ENCODE measurements at regions not wholly inside any gene's neighbourhood (a gene's known extent, or its start where the extent isn't known, plus 50 kb on each side); places are given as distances from the start of the nearest gene placed in this dataset.
A peak's percentile ranks its signal among the peaks of the same experiment; 100 is the strongest.

DNA sequence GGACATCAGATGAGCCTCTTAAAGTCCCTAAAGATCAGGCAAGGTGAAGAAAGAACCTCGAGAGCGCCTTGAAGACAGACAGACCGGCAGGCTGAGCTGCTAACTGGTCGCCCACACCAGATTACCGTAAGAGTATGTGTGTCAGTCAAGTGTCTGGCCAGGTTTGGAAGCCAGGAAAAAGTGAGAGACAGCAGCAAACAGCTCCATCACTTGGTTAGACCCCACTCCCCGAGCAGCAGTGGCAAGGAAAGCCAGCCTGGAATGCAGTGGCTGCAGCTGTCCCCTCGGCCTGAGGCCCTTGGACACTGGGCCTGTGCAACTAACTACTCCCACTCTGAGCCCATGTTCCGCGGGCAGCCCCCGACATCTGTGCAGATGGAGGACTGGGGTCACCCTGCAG is 214.1 kb downstream of the DIRAS2 start:
- no peaks in the 10 kb centered on the region for H4K20me1 ChIP-seq (replicated peaks; ENCODE audit: insufficient read depth)
- no peak overlapping the region for H2AFZ ChIP-seq
- peaks cover 10% of the 10 kb centered on the region for H3K4me1 ChIP-seq (ENCODE audit: insufficient read depth)
- H3K36me3 ChIP-seq (ENCODE audit: insufficient read depth) = no peaks in the 10 kb centered on the region
- Mint-ChIP-seq H3K27ac (no peak overlapping the region), H3K4me3 (no peak overlapping the region), H3K36me3 (ENCODE audit: low read depth) (no peaks in the 10 kb centered on the region), H3K27me3 (ENCODE audit: insufficient read depth, low read depth, poor library complexity) (peaks cover 2% of the 10 kb centered on the region), H3K4me1 (peaks cover 12% of the 10 kb centered on the region), H3K9me3 (no peaks in the 10 kb centered on the region)
- no peak for TF ChIP-seq CREB1 (CRISPR knock-in tag; IDR thresholded peaks at IDR 0.05; ENCODE audit: low read depth)
- H3K27me3 ChIP-seq (ENCODE audit: insufficient read depth) = no peaks in the 10 kb centered on the region
- H3F3A ChIP-seq (replicated peaks; ENCODE audit: low read depth) = no peaks in the 10 kb centered on the region
- no peak overlapping the region for H3K4me2 ChIP-seq
- ATAC-seq (no peak), DNase-seq (ENCODE audit: low spot score) (no peak)
- peaks cover 3% of the 10 kb centered on the region; the same call in 1 of the 2 replicates for H3K9me2 ChIP-seq (ENCODE audit: insufficient read depth)
- no peaks in the 10 kb centered on the region for H3K79me2 ChIP-seq (replicated peaks; ENCODE audit: insufficient read depth)
- H3K27ac ChIP-seq (ENCODE audit: low read depth) = no peak overlapping the region
- H3K4me3 ChIP-seq = no peak overlapping the region

DNA sequence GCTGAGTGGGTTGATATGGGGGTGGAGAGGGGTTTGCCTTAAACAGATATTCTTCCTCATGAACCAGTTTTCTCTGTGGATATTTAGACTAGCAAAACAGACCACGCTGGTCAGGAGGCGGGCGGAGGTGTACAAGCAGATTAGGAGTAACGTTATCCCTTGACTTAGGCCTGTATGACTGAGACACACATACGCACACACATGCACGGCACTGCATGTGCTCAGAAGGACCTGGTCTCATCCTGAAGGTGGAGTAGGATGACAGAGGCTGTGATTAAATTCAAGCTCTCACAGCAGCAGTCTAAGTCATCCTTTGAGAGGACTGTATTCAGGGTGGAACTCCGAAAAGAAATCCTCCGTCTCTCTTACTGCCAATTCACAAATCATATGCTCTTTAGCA is 209.7 kb downstream of the DIRAS2 start:
- Histone ChIP-seq H3K4me1 (ENCODE audit: insufficient read depth) (peaks cover 41% of the 10 kb centered on the region), H4K20me1 (replicated peaks; ENCODE audit: insufficient read depth) (no peaks in the 10 kb centered on the region), H3K36me3 (ENCODE audit: insufficient read depth) (no peaks in the 10 kb centered on the region), H3K4me2 (peak overlapping the region; percentile 68), H3K4me3 (peak overlapping the region; percentile 44), H3K9me2 (ENCODE audit: insufficient read depth) (no peaks in the 10 kb centered on the region), H3K79me2 (replicated peaks; ENCODE audit: insufficient read depth) (no peaks in the 10 kb centered on the region), H3F3A (replicated peaks; ENCODE audit: low read depth) (no peaks in the 10 kb centered on the region), H3K27me3 (ENCODE audit: insufficient read depth) (peaks cover 13% of the 10 kb centered on the region), H3K27ac (ENCODE audit: low read depth) (no peak overlapping the region; the same call in 1 of the 2 replicates), H2AFZ (no peak overlapping the region)
- Mint-ChIP-seq H3K36me3 (ENCODE audit: low read depth) (no peaks in the 10 kb centered on the region), H3K4me3 (peak overlapping the region; percentile 72), H3K27ac (no peak overlapping the region), H3K27me3 (ENCODE audit: insufficient read depth, low read depth, poor library complexity) (peaks cover 4% of the 10 kb centered on the region), H3K9me3 (no peaks in the 10 kb centered on the region), H3K4me1 (peaks cover 40% of the 10 kb centered on the region)
- DNase-seq (ENCODE audit: low spot score) (no peak), ATAC-seq (peak; percentile 31)
- TF ChIP-seq EZH2 (IDR thresholded peaks at IDR 0.05; ENCODE audit: low read depth, unreplicated experiment) (no peak), CREB1 (CRISPR knock-in tag; IDR thresholded peaks at IDR 0.05; ENCODE audit: low read depth) (no peak), POLR2AphosphoS5 (IDR thresholded peaks at IDR 0.05; ENCODE audit: low read depth) (no peak), STAT1 (IDR thresholded peaks at IDR 0.05; ENCODE audit: unreplicated experiment) (no peak), NANOG (IDR thresholded peaks at IDR 0.05; ENCODE audit: borderline replicate concordance) (no peak), ZNF331 (CRISPR knock-in tag; IDR thresholded peaks at IDR 0.05; ENCODE audit: low read depth) (no peak), EZH2phosphoT487 (IDR thresholded peaks at IDR 0.05; ENCODE audit: unreplicated experiment) (no peak), JUNB (IDR thresholded peaks at IDR 0.05; ENCODE audit: unreplicated experiment) (no peak)
- TF ChIP-seq, protein P1, sequence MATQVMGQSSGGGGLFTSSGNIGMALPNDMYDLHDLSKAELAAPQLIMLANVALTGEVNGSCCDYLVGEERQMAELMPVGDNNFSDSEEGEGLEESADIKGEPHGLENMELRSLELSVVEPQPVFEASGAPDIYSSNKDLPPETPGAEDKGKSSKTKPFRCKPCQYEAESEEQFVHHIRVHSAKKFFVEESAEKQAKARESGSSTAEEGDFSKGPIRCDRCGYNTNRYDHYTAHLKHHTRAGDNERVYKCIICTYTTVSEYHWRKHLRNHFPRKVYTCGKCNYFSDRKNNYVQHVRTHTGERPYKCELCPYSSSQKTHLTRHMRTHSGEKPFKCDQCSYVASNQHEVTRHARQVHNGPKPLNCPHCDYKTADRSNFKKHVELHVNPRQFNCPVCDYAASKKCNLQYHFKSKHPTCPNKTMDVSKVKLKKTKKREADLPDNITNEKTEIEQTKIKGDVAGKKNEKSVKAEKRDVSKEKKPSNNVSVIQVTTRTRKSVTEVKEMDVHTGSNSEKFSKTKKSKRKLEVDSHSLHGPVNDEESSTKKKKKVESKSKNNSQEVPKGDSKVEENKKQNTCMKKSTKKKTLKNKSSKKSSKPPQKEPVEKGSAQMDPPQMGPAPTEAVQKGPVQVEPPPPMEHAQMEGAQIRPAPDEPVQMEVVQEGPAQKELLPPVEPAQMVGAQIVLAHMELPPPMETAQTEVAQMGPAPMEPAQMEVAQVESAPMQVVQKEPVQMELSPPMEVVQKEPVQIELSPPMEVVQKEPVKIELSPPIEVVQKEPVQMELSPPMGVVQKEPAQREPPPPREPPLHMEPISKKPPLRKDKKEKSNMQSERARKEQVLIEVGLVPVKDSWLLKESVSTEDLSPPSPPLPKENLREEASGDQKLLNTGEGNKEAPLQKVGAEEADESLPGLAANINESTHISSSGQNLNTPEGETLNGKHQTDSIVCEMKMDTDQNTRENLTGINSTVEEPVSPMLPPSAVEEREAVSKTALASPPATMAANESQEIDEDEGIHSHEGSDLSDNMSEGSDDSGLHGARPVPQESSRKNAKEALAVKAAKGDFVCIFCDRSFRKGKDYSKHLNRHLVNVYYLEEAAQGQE (IDR thresholded peaks at IDR 0.05; ENCODE audit: unreplicated experiment) = no peak
- TF ChIP-seq, protein P2, sequence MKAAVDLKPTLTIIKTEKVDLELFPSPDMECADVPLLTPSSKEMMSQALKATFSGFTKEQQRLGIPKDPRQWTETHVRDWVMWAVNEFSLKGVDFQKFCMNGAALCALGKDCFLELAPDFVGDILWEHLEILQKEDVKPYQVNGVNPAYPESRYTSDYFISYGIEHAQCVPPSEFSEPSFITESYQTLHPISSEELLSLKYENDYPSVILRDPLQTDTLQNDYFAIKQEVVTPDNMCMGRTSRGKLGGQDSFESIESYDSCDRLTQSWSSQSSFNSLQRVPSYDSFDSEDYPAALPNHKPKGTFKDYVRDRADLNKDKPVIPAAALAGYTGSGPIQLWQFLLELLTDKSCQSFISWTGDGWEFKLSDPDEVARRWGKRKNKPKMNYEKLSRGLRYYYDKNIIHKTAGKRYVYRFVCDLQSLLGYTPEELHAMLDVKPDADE (IDR thresholded peaks at IDR 0.05) = no peak

Measured in GM23338 (cell line).